ENCODE measurements at regions not wholly inside any gene's neighbourhood (a gene's known extent, or its start where the extent isn't known, plus 50 kb on each side); places are given as distances from the start of the nearest gene placed in this dataset.

DNA sequence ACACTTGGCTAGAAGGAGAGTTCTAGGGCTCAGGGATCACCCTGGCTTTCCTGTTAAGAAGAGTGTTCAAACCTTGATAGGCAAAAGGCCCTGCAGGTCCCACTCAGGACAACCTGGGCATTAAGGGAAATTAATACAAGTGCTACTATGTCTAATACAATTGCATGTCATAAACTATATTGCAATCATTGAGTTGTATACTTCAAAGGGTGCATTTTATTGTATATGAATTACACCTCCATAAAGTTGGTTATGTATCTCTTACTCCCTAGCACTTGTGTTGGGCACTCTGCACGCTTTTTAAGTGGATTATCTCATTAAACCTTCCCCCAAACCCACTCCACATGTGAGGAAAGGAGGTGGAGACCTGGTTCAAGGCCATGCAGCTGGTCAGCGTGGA lies 172.1 kb upstream of the GLI2 start:
- POLR2A ChIA-PET, result no interaction called here
- Mint-ChIP-seq H3K27me3 (peaks cover under 1% of the 10 kb centered on the region), H3K9me3 (no peaks in the 10 kb centered on the region), H3K27ac (no peak overlapping the region), H3K36me3 (ENCODE audit: low read depth) (no peaks in the 10 kb centered on the region), H3K4me3 (no peak overlapping the region), H3K4me1 (no peaks in the 10 kb centered on the region)
- ATAC-seq (ENCODE audit: low read depth), result no peak
- CTCF ChIA-PET, result no interaction called here
- intact Hi-C loops (cut with micrococcal nuclease), result no loop called here
- DNase-seq, result no peak
- TF ChIP-seq CTCF (IDR thresholded peaks at IDR 0.05), result no peak

DNA sequence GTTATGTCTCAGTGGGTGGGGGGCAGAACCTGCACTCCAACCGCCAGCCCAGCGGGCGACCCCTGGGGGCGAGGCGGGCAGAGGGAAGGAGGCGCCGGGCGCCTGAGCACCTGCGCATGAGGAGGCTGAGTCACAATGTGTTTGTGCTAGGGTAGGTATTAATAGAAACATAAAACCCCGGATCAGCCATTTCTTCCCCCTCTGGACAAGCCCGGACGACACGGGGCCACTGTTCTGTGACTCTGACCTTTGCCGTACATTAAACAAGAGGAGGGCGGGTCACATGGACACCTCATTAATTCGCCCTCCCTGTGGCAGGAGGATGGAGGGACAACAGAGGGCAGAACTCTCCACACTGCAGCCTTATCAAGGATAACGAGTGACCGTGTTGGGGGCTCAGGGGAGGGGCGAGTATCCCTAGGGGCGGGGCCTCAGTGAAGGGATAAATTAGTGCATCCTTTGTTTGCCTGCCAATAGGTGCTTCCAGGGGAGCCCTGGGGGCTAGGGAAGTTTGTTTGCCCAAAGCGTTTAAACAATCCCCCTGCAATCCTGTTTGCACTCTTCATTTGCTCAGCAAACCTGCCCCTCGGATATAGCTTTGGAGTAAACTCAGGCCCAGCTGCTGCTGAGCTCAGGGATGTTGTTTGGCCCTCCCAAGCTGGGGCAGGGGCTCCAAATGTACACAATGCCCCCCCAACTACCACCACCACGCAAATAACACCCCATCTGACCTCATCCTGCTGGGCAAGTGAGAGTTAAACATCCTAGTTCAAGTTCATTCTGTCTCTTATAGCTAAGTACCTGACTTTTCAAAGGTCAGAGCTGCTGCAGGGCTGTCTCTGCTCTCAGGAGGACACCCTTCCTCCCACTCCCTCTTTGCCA lies 171.2 kb upstream of the GLI2 start:
- POLR2A ChIA-PET, result no interaction called here
- ATAC-seq (ENCODE audit: low read depth), result no peak
- no peak for TF ChIP-seq CTCF (IDR thresholded peaks at IDR 0.05)
- Mint-ChIP-seq H3K4me1 (no peaks in the 10 kb centered on the region), H3K9me3 (no peaks in the 10 kb centered on the region), H3K27me3 (no peaks in the 10 kb centered on the region), H3K4me3 (no peak overlapping the region), H3K36me3 (ENCODE audit: low read depth) (no peaks in the 10 kb centered on the region), H3K27ac (no peak overlapping the region)
- intact Hi-C loops (cut with micrococcal nuclease), result no loop called here
- no peak for DNase-seq
- CTCF ChIA-PET, result no interaction called here

- ChIA-PET CTCF (no interaction called here), POLR2A (no interaction called here)
- Mint-ChIP-seq H3K27ac (no peak overlapping the region), H3K36me3 (ENCODE audit: low read depth) (no peaks in the 10 kb centered on the region), H3K9me3 (no peaks in the 10 kb centered on the region), H3K27me3 (no peaks in the 10 kb centered on the region), H3K4me1 (no peaks in the 10 kb centered on the region), H3K4me3 (no peak overlapping the region)
- DNase-seq, result no peak
- ATAC-seq (ENCODE audit: low read depth), result no peak
- no peak for TF ChIP-seq CTCF (IDR thresholded peaks at IDR 0.05)
- intact Hi-C loops (cut with micrococcal nuclease), result no loop called here
Measured at GRCh38 chr2:120565095-120565460, 170.6 kb upstream of the GLI2 start.

DNA sequence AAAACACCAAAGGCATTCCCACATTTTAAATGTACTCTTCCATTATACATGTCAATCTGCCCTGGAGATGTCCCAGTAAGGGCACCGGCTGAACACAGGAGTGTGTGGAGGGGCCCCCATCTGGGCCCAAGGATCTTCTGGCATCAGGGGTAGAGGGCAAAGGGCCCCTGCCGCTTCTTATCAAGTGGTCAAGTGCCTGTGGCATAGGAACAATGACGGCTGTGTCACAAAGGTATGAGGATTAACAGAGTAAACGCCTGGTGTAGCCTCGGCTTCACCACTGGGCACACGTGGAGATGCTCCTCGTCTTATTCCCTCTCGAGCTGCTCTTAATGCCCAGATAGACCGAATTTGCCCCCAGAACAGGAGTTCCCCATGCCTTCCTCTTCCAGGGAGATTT lies 169.7 kb upstream of the GLI2 start:
- H3K9me3 Mint-ChIP-seq, result no peaks in the 10 kb centered on the region
- CTCF ChIA-PET, result no interaction called here
- TF ChIP-seq CTCF (IDR thresholded peaks at IDR 0.05), result no peak
- POLR2A ChIA-PET, result no interaction called here
- H3K27me3 Mint-ChIP-seq, result no peaks in the 10 kb centered on the region
- no peaks in the 10 kb centered on the region for H3K36me3 Mint-ChIP-seq (ENCODE audit: low read depth)
- ATAC-seq (ENCODE audit: low read depth) (no peak), DNase-seq (no peak)
- no peak overlapping the region for H3K27ac Mint-ChIP-seq
- intact Hi-C loops (cut with micrococcal nuclease), result no loop called here
- no peak overlapping the region for H3K4me3 Mint-ChIP-seq
- H3K4me1 Mint-ChIP-seq, result no peaks in the 10 kb centered on the region

- no peak for TF ChIP-seq CTCF (IDR thresholded peaks at IDR 0.05)
- Mint-ChIP-seq H3K9me3 (no peaks in the 10 kb centered on the region), H3K36me3 (ENCODE audit: low read depth) (no peaks in the 10 kb centered on the region), H3K4me1 (no peaks in the 10 kb centered on the region), H3K27me3 (no peaks in the 10 kb centered on the region), H3K27ac (no peak overlapping the region), H3K4me3 (no peak overlapping the region)
- ATAC-seq (ENCODE audit: low read depth) (no peak), DNase-seq (no peak)
- intact Hi-C loops (cut with micrococcal nuclease), result no loop called here
- ChIA-PET POLR2A (no interaction called here), CTCF (no interaction called here)
Measured at GRCh38 chr2:120566331-120567035, 169.2 kb upstream of the GLI2 start.

Data from activated B cell treated with CpG ODN at 0.5 μM for 24 hours (primary cell).